Endothelial cell of umbilical vein (primary cell): ENCODE measurements at regions not wholly inside any gene's neighbourhood (a gene's known extent, or its start where the extent isn't known, plus 50 kb on each side); places are given as distances from the start of the nearest gene placed in this dataset.

Experiments
- BruUV-seq: library from RNA; stranded (reverse); fragments of 400-500 nt; replicated peaks from 2 replicates; lab custom pipeline; 2021; lab: Mats Ljungman, UMichigan
- CTCF ChIA-PET: fragments of 300-600, 350-600 bp; sonication (Branson Sonifier 250); formaldehyde crosslinking; loops from one replicate; lab custom pipeline; 2021; ENCODE audit warnings: antibody characterized with exemption, inconsistent platforms; lab: Charles Lee
- POLR2A ChIA-PET: fragments of 300-600, 350-600 bp; sonication (Branson Sonifier 250); formaldehyde crosslinking; loops from one replicate; lab custom pipeline; 2021; ENCODE audit warnings: antibody characterized with exemption, inconsistent platforms; lab: Charles Lee
- DNase-seq: peaks from one replicate; pipeline ENCODE4 v3.0.0-alpha.2; 2011; ENCODE audit warnings: low read depth, low spot score
- FAIRE-seq: peaks from 2 replicates; lab custom pipeline; 2011; peaks lifted over from hg19 to GRCh38; lab: Jason Lieb, UNC
- H2AFZ ChIP-seq: 2 replicates; pipeline ENCODE4 v1.6.0; 2012; ENCODE audit warnings: low read depth, low read length, control low read depth, inconsistent platforms
- H3K27ac ChIP-seq: 2 replicates; pipeline ENCODE4 v1.5.1; 2011; ENCODE audit warnings: low read depth, mild to moderate bottlenecking, control low read depth, low read length, moderate library complexity; ENCODE audit not compliant: insufficient read depth
- H3K27me3 ChIP-seq, 2 experiments: 2 replicates each; pipeline versions ENCODE4 v1.6.0 to v1.6.1; 2011; ENCODE audit warnings: low read length in 2 of 2, mixed read lengths in 1 of 2; ENCODE audit not compliant: control insufficient read depth in 2 of 2, insufficient read depth in 2 of 2
- H3K36me3 ChIP-seq, 2 experiments: 2 replicates in 1 of 2; 3 replicates in 1 of 2; pipeline ENCODE4 v1.5.1; 2011; ENCODE audit warnings: low read length in 2 of 2, mild to moderate bottlenecking in 1 of 2, moderate library complexity in 1 of 2; ENCODE audit not compliant: control insufficient read depth in 2 of 2, insufficient read depth in 2 of 2; ENCODE audit errors: extremely low read depth in 1 of 2
- H3K4me1 ChIP-seq: 3 replicates; pipeline ENCODE4 v1.5.1; 2011; ENCODE audit warnings: mild to moderate bottlenecking, low read length; ENCODE audit not compliant: control insufficient read depth, insufficient read depth; ENCODE audit errors: extremely low read depth
- H3K4me2 ChIP-seq: 2 replicates; pipeline ENCODE4 v1.6.1; 2011; ENCODE audit warnings: low read length, control low read depth, mixed read lengths; ENCODE audit not compliant: insufficient read depth
- H3K4me3 ChIP-seq, 3 experiments: fragments of 200-600 bp in 1 of 3; sonication (generic), shearing (Covaris generic) in 1 of 3; replicated peaks in 1 of 3; 2 replicates each; pipeline ENCODE4 v1.5.1; 2011 to 2016; ENCODE audit warnings: control low read depth in 3 of 3, low read length in 3 of 3, mild to moderate bottlenecking in 2 of 3, inconsistent platforms in 1 of 3, low read depth in 1 of 3, moderate library complexity in 1 of 3; ENCODE audit not compliant: insufficient read depth in 1 of 3
- H3K79me2 ChIP-seq: 2 replicates; pipeline ENCODE4 v1.6.0; 2012; ENCODE audit warnings: low read length, inconsistent platforms; ENCODE audit not compliant: control insufficient read depth, insufficient read depth
- H3K9ac ChIP-seq: replicated peaks from 2 replicates; pipeline ENCODE3; 2011; ENCODE audit warnings: low read length, control low read depth; ENCODE audit not compliant: insufficient read depth; ENCODE audit errors: extremely low read depth
- H3K9me1 ChIP-seq: replicated peaks from 3 replicates; pipeline ENCODE4 v1.6.0; 2011; ENCODE audit warnings: mild to moderate bottlenecking, low read length; ENCODE audit not compliant: control insufficient read depth, insufficient read depth; ENCODE audit errors: extremely low read depth
- H3K9me3 ChIP-seq: replicated peaks from 2 replicates; pipeline ENCODE4 v1.5.1; 2012; ENCODE audit warnings: low read length, inconsistent platforms; ENCODE audit not compliant: control insufficient read depth, insufficient read depth
- H4K20me1 ChIP-seq: replicated peaks from 2 replicates; pipeline ENCODE3; 2011; ENCODE audit warnings: mild to moderate bottlenecking, low read length; ENCODE audit not compliant: control insufficient read depth, insufficient read depth; ENCODE audit errors: extremely low read depth
- CTCF ChIP-seq, 2 donors: IDR thresholded peaks; 1 replicate in 1 of 2; 2 replicates in 1 of 2; pipeline ENCODE4 v1.5.1; 2011; ENCODE audit warnings: low read length in 2 of 2, mild to moderate bottlenecking in 2 of 2, moderate library complexity in 2 of 2, control low read depth in 1 of 2, inconsistent platforms in 1 of 2, low read depth in 1 of 2; ENCODE audit not compliant: insufficient read depth in 1 of 2; ENCODE audit errors: extremely low read depth in 1 of 2
- EZH2 ChIP-seq: IDR thresholded peaks from 2 replicates; pipeline ENCODE4 v1.6.1; 2012; ENCODE audit warnings: borderline replicate concordance, low read depth, mild to moderate bottlenecking, moderate library complexity, low read length, inconsistent platforms; ENCODE audit not compliant: severe bottlenecking
- FOS ChIP-seq: IDR thresholded peaks from 2 replicates; pipeline ENCODE4 v1.6.1; 2011; ENCODE audit warnings: mild to moderate bottlenecking, low read length, moderate library complexity, borderline replicate concordance; ENCODE audit not compliant: insufficient read depth
- GATA2 ChIP-seq: IDR thresholded peaks from 2 replicates; pipeline ENCODE4 v1.7.0; 2011; ENCODE audit warnings: low read depth, mild to moderate bottlenecking, moderate library complexity, mixed read lengths, low read length; ENCODE audit not compliant: insufficient read length, insufficient read depth
- JUN ChIP-seq: IDR thresholded peaks from 2 replicates; pipeline ENCODE4 v1.6.1; 2011; ENCODE audit warnings: borderline replicate concordance, low read depth; ENCODE audit not compliant: insufficient read length, insufficient read depth
- MYC ChIP-seq: IDR thresholded peaks from one replicate; pipeline ENCODE4 v1.6.1; 2011; ENCODE audit warnings: mild to moderate bottlenecking, low read depth, low read length
- POLR2A ChIP-seq: IDR thresholded peaks from 2 replicates; pipeline ENCODE4 v1.6.1; 2012; ENCODE audit warnings: low read depth, mild to moderate bottlenecking, control low read depth, low read length
- POLR2AphosphoS5 ChIP-seq: IDR thresholded peaks from 2 replicates; pipeline ENCODE4 v1.6.1; 2012; ENCODE audit warnings: low read depth, mild to moderate bottlenecking, control low read depth, low read length, moderate library complexity; ENCODE audit not compliant: insufficient read depth
- dilution Hi-C: fragments of 300-500 bp; cut with MboI; formaldehyde crosslinking; loops from one replicate; pipeline ENCODE4 v1.15.0; 2019; ENCODE audit warnings: low sequenced_read_pairs; ENCODE audit not compliant: extremely low pct_ligation_motif_present
- intact Hi-C: fragments of 100-400 bp; cut with micrococcal nuclease; formaldehyde crosslinking; loops from one replicate; pipeline ENCODE4 v1.10.0; 2022
- TF ChIP-seq, protein P1 (sequence below): IDR thresholded peaks from 2 replicates; pipeline ENCODE4 v1.6.1; 2011; ENCODE audit not compliant: insufficient read depth, insufficient read length

- no peaks in the 10 kb centered on the region for H3K9me3 ChIP-seq
- H3K4me2 ChIP-seq = no peak overlapping the region
- no peak for DNase-seq
- TF ChIP-seq MYC (no peak), GATA2 (no peak), POLR2A (no peak), CTCF (IDR thresholded peaks at IDR 0.05; ENCODE audit: extremely low read depth in 1 of 2, insufficient read depth in 1 of 2, low read depth in 1 of 2, low read length in 2 of 2) (no peak), POLR2AphosphoS5 (no peak), FOS (no peak), JUN (no peak), EZH2 (no peak)
- TF ChIP-seq, protein P1, sequence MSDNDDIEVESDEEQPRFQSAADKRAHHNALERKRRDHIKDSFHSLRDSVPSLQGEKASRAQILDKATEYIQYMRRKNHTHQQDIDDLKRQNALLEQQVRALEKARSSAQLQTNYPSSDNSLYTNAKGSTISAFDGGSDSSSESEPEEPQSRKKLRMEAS = no peak
- intact Hi-C loops (no loop called here), dilution Hi-C loops (no loop called here)
- peaks cover 52% of the 10 kb centered on the region for H3K4me1 ChIP-seq
- no peaks in the 10 kb centered on the region for H3K9me1 ChIP-seq
- no peak overlapping the region for H3K4me3 ChIP-seq
- no peak overlapping the region for H3K9ac ChIP-seq
- no peaks in the 10 kb centered on the region for H3K27me3 ChIP-seq
- no peaks in the 10 kb centered on the region for H3K79me2 ChIP-seq
- FAIRE-seq = no peak
- no TSS peak for BruUV-seq
- H3K36me3 ChIP-seq = no peaks in the 10 kb centered on the region
- H3K27ac ChIP-seq = no peak overlapping the region
- no peaks in the 10 kb centered on the region for H4K20me1 ChIP-seq
- H2AFZ ChIP-seq = no peak overlapping the region
- ChIA-PET CTCF (no interaction called here), POLR2A (no interaction called here)
Observed at GRCh38 chr20:10965936-10966470, 292.2 kb upstream of the JAG1 start.
